ENCODE measurements at regions not wholly inside any gene's neighbourhood (a gene's known extent, or its start where the extent isn't known, plus 50 kb on each side); places are given as distances from the start of the nearest gene placed in this dataset.

DNA sequence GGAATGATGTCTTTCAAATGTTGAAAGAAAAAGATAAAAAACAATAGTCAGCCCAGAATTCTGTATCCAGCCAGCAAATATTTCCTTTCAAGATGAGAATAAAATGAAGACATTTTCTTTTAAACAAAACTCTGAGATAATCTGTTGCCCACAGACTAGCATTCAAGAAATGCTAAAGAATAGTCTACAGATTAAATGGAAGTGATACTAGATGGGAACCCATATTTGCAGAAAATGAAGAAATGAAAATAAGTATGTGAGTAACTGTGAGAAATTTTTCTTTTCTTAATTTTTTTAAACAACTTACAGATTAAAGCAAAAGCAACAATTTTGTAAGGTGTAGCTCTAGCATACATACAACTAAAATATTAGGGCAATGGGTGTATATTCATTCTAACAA is 469.8 kb downstream of the IGSF11 start:
- TF ChIP-seq, protein P1, sequence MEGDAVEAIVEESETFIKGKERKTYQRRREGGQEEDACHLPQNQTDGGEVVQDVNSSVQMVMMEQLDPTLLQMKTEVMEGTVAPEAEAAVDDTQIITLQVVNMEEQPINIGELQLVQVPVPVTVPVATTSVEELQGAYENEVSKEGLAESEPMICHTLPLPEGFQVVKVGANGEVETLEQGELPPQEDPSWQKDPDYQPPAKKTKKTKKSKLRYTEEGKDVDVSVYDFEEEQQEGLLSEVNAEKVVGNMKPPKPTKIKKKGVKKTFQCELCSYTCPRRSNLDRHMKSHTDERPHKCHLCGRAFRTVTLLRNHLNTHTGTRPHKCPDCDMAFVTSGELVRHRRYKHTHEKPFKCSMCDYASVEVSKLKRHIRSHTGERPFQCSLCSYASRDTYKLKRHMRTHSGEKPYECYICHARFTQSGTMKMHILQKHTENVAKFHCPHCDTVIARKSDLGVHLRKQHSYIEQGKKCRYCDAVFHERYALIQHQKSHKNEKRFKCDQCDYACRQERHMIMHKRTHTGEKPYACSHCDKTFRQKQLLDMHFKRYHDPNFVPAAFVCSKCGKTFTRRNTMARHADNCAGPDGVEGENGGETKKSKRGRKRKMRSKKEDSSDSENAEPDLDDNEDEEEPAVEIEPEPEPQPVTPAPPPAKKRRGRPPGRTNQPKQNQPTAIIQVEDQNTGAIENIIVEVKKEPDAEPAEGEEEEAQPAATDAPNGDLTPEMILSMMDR (conservative IDR thresholded peaks at IDR 0.05; ENCODE audit: low read depth, low read length), result no peak
- no peak overlapping the region for H3K4me3 ChIP-seq (ENCODE audit: low read depth, low read length)
- no peak for DNase-seq (ENCODE audit: low read depth)

GRCh38 chr3:118573912-118574311 is 460.7 kb downstream of the IGSF11 start:
- no peak for DNase-seq (ENCODE audit: low read depth)
- TF ChIP-seq, protein P1 (conservative IDR thresholded peaks at IDR 0.05; ENCODE audit: low read depth, low read length), result no peak
- no peak overlapping the region for H3K4me3 ChIP-seq (ENCODE audit: low read depth, low read length)

- H3K4me3 ChIP-seq (ENCODE audit: low read depth, low read length), result no peak overlapping the region
- no peak for DNase-seq (ENCODE audit: low read depth)
- TF ChIP-seq, protein P1 (conservative IDR thresholded peaks at IDR 0.05; ENCODE audit: low read depth, low read length), result no peak
These were observed 457.4 kb downstream of the IGSF11 start for GRCh38 chr3:118577055-118577777.

- TF ChIP-seq, protein P1 (conservative IDR thresholded peaks at IDR 0.05; ENCODE audit: low read depth, low read length), result no peak
- no peak overlapping the region for H3K4me3 ChIP-seq (ENCODE audit: low read depth, low read length)
These were observed 456.1 kb downstream of the IGSF11 start for GRCh38 chr3:118578559-118578958.

GRCh38 chr3:118587037-118587741 is 447.5 kb downstream of the IGSF11 start:
- TF ChIP-seq, protein P1 (conservative IDR thresholded peaks at IDR 0.05; ENCODE audit: low read depth, low read length), result no peak
- DNase-seq (ENCODE audit: low read depth), result no peak
- no peak overlapping the region for H3K4me3 ChIP-seq (ENCODE audit: low read depth, low read length)

More at GRCh38 chr3:118578559-118578958, 456.1 kb downstream of the IGSF11 start:
- no peak for DNase-seq (ENCODE audit: low read depth)

GRCh38 chr3:118587847-118588246 is 446.8 kb downstream of the IGSF11 start:
- no peak overlapping the region for H3K4me3 ChIP-seq (ENCODE audit: low read depth, low read length)
- no peak for DNase-seq (ENCODE audit: low read depth)
- TF ChIP-seq, protein P1 (conservative IDR thresholded peaks at IDR 0.05; ENCODE audit: low read depth, low read length), result no peak

Measured in epithelial cell of proximal tubule (primary cell).